ENCODE measurements at regions not wholly inside any gene's neighbourhood (a gene's known extent, or its start where the extent isn't known, plus 50 kb on each side); places are given as distances from the start of the nearest gene placed in this dataset.
"Not testable (repeated sequence)": the region's sequence is repeated elsewhere in the genome, so short reads cannot be mapped to it uniquely, and the experiment has no call there.

DNA sequence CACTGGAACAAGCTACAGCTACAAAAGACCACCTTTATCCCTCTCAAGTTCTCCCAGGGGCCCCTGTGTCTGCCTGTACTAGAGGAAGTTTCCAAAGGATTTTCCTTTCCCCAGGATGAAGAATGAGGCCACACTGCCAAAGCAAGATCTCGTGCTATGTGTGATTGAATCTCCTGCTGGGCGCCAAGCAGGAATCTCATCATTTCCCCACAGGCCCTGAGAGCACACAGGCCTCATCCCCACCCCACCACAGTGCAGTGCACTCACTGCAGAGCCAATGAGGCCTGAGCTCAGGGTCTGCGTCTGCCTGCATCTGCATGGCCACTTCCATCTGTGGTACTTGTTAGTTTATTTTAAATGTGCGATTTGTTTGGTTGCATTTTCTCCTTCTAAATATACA, 387.4 kb upstream of the ASIC2 start:
- DNase-seq (ENCODE audit: low read depth in 2 of 3, low spot score in 2 of 3) = no peak

DNA sequence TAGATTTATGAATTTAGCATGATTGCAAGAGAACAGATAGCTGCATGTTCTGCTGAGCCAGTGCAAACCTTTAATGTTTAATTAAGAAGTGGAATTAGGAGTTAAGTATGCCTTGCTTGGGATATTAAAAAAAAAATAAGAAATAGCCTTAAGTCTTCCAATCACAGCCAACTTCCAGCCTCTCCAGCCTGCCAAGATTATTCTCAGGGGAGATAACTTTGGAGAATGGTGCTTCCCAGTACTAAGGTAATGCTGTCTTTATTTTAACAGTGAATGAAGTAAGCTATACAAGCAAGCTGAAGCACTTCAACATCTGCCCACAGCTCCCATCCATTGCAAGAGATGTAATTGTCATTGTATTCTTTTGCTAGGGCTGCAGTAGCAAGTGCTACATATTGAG, 389.5 kb upstream of the ASIC2 start:
- DNase-seq (ENCODE audit: low read depth in 2 of 3, low spot score in 2 of 3) = no peak

DNA sequence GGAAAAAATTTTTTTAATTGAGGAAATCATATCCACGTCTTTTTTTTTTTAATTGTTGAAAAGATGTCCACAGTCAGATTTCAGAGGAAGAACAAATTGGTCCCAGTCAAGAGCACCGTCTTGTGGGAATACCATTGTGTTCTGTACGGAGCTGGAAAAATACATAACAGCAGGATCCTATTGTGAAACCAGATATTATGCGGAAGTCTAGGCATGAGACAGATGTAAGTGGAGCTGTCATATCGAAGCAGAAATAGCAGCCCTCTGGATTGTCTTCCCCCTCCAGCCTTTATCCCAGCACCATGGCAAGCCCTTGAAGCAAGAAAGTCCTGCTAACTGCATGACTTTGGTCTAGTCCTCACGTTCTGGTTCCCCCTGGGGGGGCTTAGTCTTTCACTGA, 391.6 kb upstream of the ASIC2 start:
- no peak for DNase-seq (ENCODE audit: low read depth in 2 of 3, low spot score in 2 of 3)

DNA sequence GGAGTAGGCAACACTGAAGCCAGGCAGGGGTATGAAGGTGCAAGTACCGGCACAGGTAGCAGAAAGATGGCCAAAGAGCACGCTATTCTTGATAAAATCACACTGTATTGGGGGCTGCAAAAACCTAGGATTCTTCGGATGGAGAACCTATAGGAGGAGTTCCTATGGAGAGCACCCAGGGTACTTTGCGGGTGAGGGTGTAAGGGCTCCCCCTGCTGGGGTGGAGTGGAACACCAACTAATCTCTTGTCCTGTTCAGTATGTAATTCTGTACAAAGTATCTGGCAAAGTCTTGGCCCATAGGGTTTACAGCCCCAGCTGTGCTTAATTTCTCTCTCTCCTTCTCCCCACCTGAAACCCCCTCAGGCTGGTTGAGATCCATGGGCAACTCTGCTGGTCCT, 393.1 kb upstream of the ASIC2 start:
- peak in 1 of 3 donors; percentile 16 for DNase-seq (ENCODE audit: low read depth in 2 of 3, low spot score in 2 of 3)

GRCh38 chr17:33687831-33688230, 394.7 kb upstream of the ASIC2 start:
- no peak for DNase-seq (ENCODE audit: low read depth in 2 of 3, low spot score in 2 of 3)

- no peak for DNase-seq (ENCODE audit: low read depth in 2 of 3, low spot score in 2 of 3)
Measured at GRCh38 chr17:33688771-33689170, 395.7 kb upstream of the ASIC2 start.

DNA sequence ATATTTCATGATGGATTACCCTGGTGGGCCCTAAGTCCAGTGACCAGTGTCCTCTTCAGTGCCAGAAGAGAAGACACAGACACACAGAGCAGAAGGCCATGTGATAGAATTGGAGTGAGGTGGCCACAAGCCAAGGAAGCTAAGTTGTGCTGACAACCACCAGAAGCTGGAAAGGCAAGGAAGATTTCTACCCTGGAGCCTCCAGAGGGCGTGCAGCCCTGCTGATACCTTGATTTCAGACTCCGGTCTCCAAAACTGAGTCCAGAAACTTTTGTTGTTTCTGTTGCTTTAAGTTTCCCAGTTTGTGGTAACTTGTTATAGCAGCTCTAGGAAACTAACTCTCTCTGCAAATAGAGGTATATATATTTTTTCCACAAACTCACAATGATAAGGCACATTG, 396.6 kb upstream of the ASIC2 start:
- DNase-seq (ENCODE audit: low read depth in 2 of 3, low spot score in 2 of 3) = no peak

- DNase-seq (ENCODE audit: low read depth in 2 of 3, low spot score in 2 of 3) = no peak
Measured at GRCh38 chr17:33695431-33695830, 402.3 kb upstream of the ASIC2 start.

GRCh38 chr17:33696102-33696501, 403.0 kb upstream of the ASIC2 start:
- no peak for DNase-seq (ENCODE audit: low read depth in 2 of 3, low spot score in 2 of 3)

DNA sequence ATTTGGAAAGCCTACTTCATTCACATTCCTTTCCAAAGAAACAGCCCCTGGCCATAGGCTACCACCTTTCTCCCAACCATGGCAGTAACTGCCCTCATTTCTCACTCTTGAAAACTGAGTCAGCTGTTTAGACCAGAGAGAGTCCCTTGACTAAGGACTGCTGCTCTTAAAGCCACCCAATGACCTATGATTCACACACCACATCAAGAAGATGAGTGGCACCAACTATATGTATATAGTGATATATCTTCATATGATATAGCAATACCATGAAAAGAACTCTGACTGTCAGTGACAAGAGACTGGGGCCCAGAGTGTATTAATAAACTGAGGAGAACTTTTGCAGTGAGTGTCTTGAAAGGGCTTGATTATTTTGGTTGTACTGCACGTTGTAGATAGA, 404.5 kb upstream of the ASIC2 start:
- DNase-seq (ENCODE audit: low read depth in 2 of 3, low spot score in 2 of 3) = no peak

DNA sequence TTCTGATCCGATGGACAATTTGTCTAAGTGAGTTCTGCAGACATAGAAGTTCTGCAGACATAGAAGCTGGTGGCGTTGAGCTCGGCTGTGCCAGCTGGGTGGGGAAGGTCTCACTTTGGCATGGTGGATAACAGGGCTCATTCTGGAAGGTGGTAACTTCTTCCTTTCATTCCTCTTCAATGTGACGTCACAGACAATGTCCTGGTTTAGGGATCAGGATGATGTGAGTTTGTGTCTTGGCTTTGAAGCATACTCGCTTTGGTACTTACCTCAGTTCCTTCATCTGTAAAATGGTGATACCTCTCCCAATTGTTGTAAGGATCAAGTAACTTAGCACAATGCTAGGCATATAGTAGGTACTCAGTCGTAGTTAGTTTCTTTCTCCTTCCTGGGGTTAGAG, 408.8 kb upstream of the ASIC2 start:
- no peak for DNase-seq (ENCODE audit: low read depth in 2 of 3, low spot score in 2 of 3)

GRCh38 chr17:33704856-33705255, 411.8 kb upstream of the ASIC2 start:
- no peak for DNase-seq (ENCODE audit: low read depth in 2 of 3, low spot score in 2 of 3)

DNA sequence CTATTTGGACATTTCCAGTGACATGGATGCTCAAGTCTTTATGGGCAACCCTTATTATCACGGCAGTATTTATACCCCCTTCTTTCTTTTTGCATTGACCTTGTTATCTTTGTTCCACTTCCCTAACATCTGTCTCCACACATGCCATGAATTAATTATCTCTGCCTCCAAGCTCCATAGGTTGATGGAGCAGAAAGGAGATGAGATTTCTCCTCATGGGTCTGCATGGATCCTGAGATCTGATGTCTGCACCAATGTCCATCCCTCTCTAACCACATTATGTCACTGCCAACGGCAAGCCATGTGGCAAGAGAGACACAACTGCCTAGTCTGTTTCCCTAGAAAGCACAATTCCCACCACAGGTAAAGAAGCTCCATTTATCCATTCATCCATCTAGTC, 416.8 kb upstream of the ASIC2 start:
- DNase-seq (ENCODE audit: low read depth in 2 of 3, low spot score in 2 of 3) = no peak

GRCh38 chr17:33712120-33712519, 419.0 kb upstream of the ASIC2 start:
- DNase-seq (ENCODE audit: low read depth in 2 of 3, low spot score in 2 of 3) = no peak

DNA sequence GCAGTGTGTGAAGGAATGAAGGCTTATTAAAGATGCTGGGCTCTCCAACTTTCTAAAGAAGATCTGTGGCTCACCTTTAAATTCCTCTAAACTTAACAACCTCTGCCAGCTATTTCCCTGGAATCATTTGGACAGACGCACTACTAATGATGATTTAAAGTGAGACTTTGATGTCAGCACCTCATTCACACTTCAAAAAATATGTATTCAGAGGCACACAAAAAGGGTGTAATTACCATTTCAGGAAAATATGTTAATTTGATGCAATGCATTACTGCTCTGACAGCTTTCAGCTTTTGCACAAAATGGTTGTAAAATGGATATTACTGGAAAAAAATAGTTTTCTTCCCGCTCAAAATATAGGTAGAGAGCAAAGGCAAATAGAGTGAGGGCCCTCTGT, 423.9 kb upstream of the ASIC2 start:
- DNase-seq (ENCODE audit: low read depth in 2 of 3, low spot score in 2 of 3) = no peak

- not testable (repeated sequence) for DNase-seq (ENCODE audit: low read depth in 2 of 3, low spot score in 2 of 3)
Measured at GRCh38 chr17:33723736-33724135, 430.6 kb upstream of the ASIC2 start.

DNA sequence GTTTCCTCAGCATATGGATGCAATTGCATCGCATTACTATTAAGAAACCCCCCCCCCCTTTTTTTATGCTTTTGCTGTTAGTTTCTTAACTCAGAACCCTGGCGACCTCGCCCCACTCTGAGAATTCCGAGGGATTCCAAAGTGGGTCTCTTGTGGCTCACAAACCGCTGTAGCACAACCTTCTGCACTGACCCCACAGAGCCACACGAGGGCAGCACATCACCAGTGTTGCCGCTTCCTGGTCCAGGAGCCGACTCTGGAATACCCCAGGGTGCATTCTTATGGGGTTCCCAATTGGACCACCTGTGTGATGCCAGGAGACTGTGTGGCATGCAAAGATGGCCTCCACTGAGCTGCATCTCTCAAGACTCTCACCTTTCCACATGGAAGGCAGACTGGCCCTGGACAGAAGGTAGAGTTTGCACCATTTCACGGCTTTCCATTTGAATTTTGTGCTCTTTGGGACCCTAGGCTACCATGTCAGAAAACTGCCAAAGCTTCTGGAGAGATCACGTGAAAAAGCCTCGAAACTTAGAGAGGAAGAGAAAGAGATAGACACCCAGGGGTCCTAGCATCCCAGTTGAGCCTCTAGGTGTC, 432.7 kb upstream of the ASIC2 start:
- peak in 2 of 3 donors; percentile 22 to 48 for DNase-seq (ENCODE audit: low read depth in 2 of 3, low spot score in 2 of 3)

- no peak for DNase-seq (ENCODE audit: low read depth in 2 of 3, low spot score in 2 of 3)
Measured at GRCh38 chr17:33730131-33730530, 437.0 kb upstream of the ASIC2 start.

- peak in 1 of 3 donors; percentile 58 for DNase-seq (ENCODE audit: low read depth in 2 of 3, low spot score in 2 of 3)
Measured at GRCh38 chr17:33732116-33732515, 439.0 kb upstream of the ASIC2 start.

DNA sequence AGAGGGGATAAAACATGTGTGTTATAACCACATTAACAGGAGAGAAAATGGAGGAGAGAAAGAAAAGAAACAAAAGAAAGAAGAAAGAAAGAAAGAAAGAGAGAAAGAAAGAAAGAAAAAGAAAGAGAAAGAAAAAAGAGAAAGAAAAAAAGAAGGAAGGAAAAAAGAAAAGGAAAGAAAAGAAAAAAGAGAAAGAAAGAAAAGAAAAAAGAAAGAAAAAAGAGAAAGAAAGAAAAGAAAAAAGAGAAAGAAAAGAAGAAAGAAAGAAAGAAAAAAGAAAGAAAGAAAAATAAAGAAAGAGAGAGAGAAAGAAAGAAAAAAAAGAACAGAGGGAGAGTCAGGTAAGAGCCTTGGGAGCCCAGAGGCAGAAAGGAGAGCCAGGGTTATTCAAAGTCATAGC, 446.6 kb upstream of the ASIC2 start:
- no peak for DNase-seq (ENCODE audit: low read depth in 2 of 3, low spot score in 2 of 3)

DNA sequence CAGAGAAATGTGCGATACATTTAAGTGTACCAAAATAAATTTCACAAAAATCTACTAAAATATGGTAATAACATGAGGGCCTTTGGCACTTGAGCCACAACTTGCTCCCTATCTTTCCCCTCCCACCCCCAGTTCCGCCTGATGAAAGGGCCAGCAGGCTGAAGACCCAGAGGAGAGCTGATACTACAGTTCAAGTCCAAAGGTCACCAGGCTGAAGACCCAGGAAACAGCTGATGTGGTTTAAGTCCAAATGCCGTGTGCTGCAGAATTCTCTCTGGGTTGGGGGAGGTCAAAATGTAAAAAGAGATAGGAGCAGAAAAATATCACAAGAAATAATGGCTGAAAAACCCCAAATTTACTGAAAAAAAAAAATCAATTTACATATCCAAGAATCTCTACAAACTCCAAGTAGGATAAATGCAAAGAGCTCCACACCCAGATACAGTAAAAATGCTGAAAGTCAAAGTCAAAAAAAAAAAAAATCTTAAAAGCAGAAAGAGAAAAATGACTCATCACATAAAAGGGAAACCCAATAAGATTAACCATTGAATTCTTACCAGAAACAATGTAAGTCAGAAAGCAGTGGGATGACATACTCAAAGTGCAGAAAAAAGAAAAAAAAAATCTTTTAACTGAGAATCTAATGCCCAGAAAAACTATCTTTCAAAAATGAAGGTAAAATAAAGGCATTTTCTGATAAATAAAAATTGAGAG, 452.1 kb upstream of the ASIC2 start:
- DNase-seq (ENCODE audit: low read depth in 2 of 3, low spot score in 2 of 3) = no peak

DNA sequence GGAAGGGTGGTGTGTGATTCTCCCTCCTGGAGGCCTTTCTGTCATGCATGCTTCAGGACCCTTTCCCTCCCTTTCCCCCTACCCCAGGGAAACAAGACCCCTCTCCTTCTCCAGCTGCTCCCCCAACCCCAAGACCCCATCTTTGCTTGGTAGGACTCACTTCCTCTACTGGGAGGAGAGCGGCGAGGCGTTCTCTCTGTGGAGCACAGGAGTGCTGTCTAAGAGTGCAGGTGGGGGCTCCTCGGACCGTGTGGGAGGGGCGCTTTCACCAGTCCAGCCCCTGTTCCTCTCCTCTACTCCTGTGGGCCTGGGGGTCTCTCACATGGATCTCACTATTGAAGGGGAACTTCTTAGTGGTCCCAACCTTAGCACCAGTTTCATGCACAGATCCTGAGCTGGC, 456.1 kb upstream of the ASIC2 start:
- DNase-seq (ENCODE audit: low read depth in 2 of 3, low spot score in 2 of 3) = no peak

Measured in hematopoietic multipotent progenitor cell (in vitro differentiated cells).